Tibial artery (tissue), 4 donors: ENCODE measurements at regions not wholly inside any gene's neighbourhood (a gene's known extent, or its start where the extent isn't known, plus 50 kb on each side); places are given as distances from the start of the nearest gene placed in this dataset.

Experiments
- DNase-seq, 2 donors: peaks; one replicate each; pipeline ENCODE4 v3.0.0-alpha.2; 2019
- H3K27ac ChIP-seq, 2 donors: fragments of 200-600 bp; sonication (generic) in 1 of 2; 1 replicate in 1 of 2; 2 replicates in 1 of 2; pipeline ENCODE4 v1.5.1; 2018 to 2019; ENCODE audit warnings: mild to moderate bottlenecking in 1 of 2
- H3K27me3 ChIP-seq, 2 donors: fragments of 200-600 bp; sonication (generic) in 1 of 2; one replicate each; pipeline versions ENCODE4 v1.5.1 to v1.6.0; 2016 to 2019
- H3K36me3 ChIP-seq, 3 donors: fragments of 200-600 bp; sonication (generic) in 2 of 3; one replicate each; pipeline ENCODE4 v1.5.1; 2016 to 2019; ENCODE audit warnings: mild to moderate bottlenecking in 2 of 3
- H3K4me1 ChIP-seq, 4 donors: fragments of 200-600 bp; sonication (generic) in 2 of 4; 1 replicate in 3 of 4; 2 replicates in 1 of 4; pipeline ENCODE4 v1.5.1; 2016 to 2019
- H3K4me3 ChIP-seq, 2 donors: fragments of 200-600 bp; sonication (generic) in 1 of 2; 1 replicate in 1 of 2; 2 replicates in 1 of 2; pipeline ENCODE4 v1.5.1; 2018 to 2019; ENCODE audit warnings: mild to moderate bottlenecking in 2 of 2
- H3K9me3 ChIP-seq, 3 donors: fragments of 200-600 bp; sonication (generic) in 1 of 3; one replicate each; pipeline ENCODE4 v1.5.1; 2016 to 2019
- CTCF ChIP-seq, 2 experiments: fragments of 200-600 bp in 1 of 2; fragments of 450-650 bp in 1 of 2; IDR thresholded peaks; one replicate each; pipeline ENCODE4 v1.5.1; 2017 to 2019; ENCODE audit warnings: antibody characterized with exemption in 2 of 2, mild to moderate bottlenecking in 1 of 2, moderate library complexity in 1 of 2
- intact Hi-C: fragments of 100-400 bp; cut with DNase I; formaldehyde crosslinking; loops from one replicate; pipeline ENCODE4 v1.15.0; 2023; ENCODE audit warnings: low total_unique reads

DNA sequence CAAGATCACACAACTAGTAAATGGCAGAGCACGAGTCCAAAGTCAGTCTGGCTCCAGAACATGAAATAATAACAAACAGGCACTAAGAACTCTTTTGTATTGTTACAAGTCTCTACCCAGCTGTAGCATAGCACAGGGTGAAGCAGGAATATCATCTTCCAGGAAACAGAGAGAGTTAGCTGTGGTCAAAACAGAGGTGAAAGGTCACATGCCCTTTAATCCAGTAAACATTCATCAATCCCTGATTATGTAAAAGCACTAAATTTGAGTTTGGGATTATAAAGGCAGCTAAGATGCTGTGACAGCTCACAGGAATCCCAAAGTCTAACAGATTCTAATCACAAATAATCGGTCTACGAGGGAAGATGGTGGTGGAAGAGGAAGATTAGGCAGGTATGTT is 133.0 kb upstream of the ASTN2 start:
- no peak for TF ChIP-seq CTCF (IDR thresholded peaks at IDR 0.05)
- no peaks in the 10 kb centered on the region for H3K9me3 ChIP-seq
- H3K4me3 ChIP-seq = no peak overlapping the region
- H3K4me1 ChIP-seq = no peaks in the 10 kb centered on the region
- H3K27ac ChIP-seq = no peak overlapping the region
- intact Hi-C loops = no loop called here
- H3K36me3 ChIP-seq = no peaks in the 10 kb centered on the region
- no peaks in the 10 kb centered on the region for H3K27me3 ChIP-seq
- DNase-seq = no peak

- Histone ChIP-seq H3K27me3 (no peaks in the 10 kb centered on the region), H3K9me3 (no peaks in the 10 kb centered on the region), H3K27ac (no peak overlapping the region), H3K4me1 (no peaks in the 10 kb centered on the region), H3K36me3 (no peaks in the 10 kb centered on the region), H3K4me3 (no peak overlapping the region)
- no peak for DNase-seq
- intact Hi-C loops = no loop called here
- no peak for TF ChIP-seq CTCF (IDR thresholded peaks at IDR 0.05)
Measured at GRCh38 chr9:117546894-117547678, 132.2 kb upstream of the ASTN2 start.

- H3K36me3 ChIP-seq = no peaks in the 10 kb centered on the region
- TF ChIP-seq CTCF (IDR thresholded peaks at IDR 0.05) = no peak
- no peak for DNase-seq
- H3K4me1 ChIP-seq = no peaks in the 10 kb centered on the region
- no peak overlapping the region for H3K27ac ChIP-seq
- intact Hi-C loops = no loop called here
- H3K4me3 ChIP-seq = no peak overlapping the region
- H3K9me3 ChIP-seq = no peaks in the 10 kb centered on the region
- no peaks in the 10 kb centered on the region for H3K27me3 ChIP-seq
Measured at GRCh38 chr9:117545846-117546245, 131.0 kb upstream of the ASTN2 start.

GRCh38 chr9:117543089-117543488 is 128.2 kb upstream of the ASTN2 start:
- no peaks in the 10 kb centered on the region for H3K9me3 ChIP-seq
- no peaks in the 10 kb centered on the region for H3K36me3 ChIP-seq
- H3K27ac ChIP-seq = no peak overlapping the region
- DNase-seq = no peak
- intact Hi-C loops = no loop called here
- no peak for TF ChIP-seq CTCF (IDR thresholded peaks at IDR 0.05)
- no peaks in the 10 kb centered on the region for H3K4me1 ChIP-seq
- H3K27me3 ChIP-seq = no peaks in the 10 kb centered on the region
- no peak overlapping the region for H3K4me3 ChIP-seq

DNA sequence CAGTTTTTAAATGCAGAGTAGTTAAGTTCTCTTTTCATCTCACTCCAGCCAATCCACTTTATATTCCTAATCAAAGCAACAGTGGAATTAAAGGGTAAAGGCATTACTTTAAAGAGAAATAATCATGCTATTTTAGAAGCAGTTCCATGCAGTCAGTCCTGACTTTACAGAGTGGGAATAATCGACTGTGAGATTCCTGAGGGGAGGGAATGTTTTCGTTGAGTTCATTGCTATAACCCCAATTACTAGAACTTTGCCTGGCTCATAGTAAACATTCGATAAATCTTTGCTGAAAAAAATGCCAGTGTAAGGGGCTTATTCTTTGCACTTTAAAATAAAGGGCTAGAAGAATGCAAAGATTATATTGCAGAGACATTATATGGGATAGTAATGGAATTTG is 127.2 kb upstream of the ASTN2 start:
- H3K9me3 ChIP-seq = no peaks in the 10 kb centered on the region
- no peaks in the 10 kb centered on the region for H3K27me3 ChIP-seq
- H3K36me3 ChIP-seq = no peaks in the 10 kb centered on the region
- no peak for DNase-seq
- TF ChIP-seq CTCF (IDR thresholded peaks at IDR 0.05) = no peak
- H3K27ac ChIP-seq = no peak overlapping the region
- H3K4me3 ChIP-seq = no peak overlapping the region
- intact Hi-C loops = no loop called here
- H3K4me1 ChIP-seq = no peaks in the 10 kb centered on the region

DNA sequence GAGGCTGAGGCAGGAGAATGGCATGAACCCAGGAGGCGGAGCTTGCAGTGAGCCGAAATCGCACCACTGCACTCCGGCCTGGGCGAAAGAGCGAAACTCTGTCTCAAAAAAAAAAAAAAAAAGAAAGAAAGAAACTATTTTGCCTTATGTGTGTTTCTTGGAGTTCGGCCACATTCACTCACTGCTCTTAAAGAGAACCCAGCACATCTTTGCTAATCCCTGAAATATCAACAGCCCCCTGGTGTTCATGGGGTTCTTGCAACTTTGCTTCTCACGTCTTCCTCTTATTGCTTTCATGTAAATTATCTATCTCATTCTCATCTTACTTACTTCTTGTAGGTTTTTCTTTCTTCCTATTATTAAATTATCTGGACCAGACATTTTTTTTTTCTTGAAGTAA is 126.3 kb upstream of the ASTN2 start:
- TF ChIP-seq CTCF (IDR thresholded peaks at IDR 0.05) = no peak
- no peaks in the 10 kb centered on the region for H3K9me3 ChIP-seq
- no peaks in the 10 kb centered on the region for H3K27me3 ChIP-seq
- H3K27ac ChIP-seq = no peak overlapping the region
- intact Hi-C loops = no loop called here
- DNase-seq = no peak
- H3K4me1 ChIP-seq = no peaks in the 10 kb centered on the region
- no peak overlapping the region for H3K4me3 ChIP-seq
- H3K36me3 ChIP-seq = no peaks in the 10 kb centered on the region
